RWPE2 (cell line): ENCODE measurements at regions not wholly inside any gene's neighbourhood (a gene's known extent, or its start where the extent isn't known, plus 50 kb on each side); places are given as distances from the start of the nearest gene placed in this dataset.

Source experiments
- ATAC-seq: fragments of 200-7000 bp; cut with Tn5 transposase; 3 replicates; pipeline ENCODE4 v1.9.1; 2021; ENCODE audit warnings: low read depth
- DNase-seq: peaks from one replicate; pipeline ENCODE4 v3.0.0-alpha.2; 2020; ENCODE audit warnings: low spot score
- H3K27ac ChIP-seq: fragments of 450-650 bp; 2 replicates; pipeline ENCODE4 v1.5.1; 2017; ENCODE audit warnings: mild to moderate bottlenecking; ENCODE audit not compliant: poor library complexity, severe bottlenecking
- H3K27me3 ChIP-seq: fragments of 250-450 bp; sonication (Bioruptor Pico); 2 replicates; pipeline ENCODE4 v1.5.1; 2021; ENCODE audit warnings: mild to moderate bottlenecking, moderate library complexity; ENCODE audit not compliant: insufficient read depth, poor library complexity, severe bottlenecking
- H3K36me3 ChIP-seq: fragments of 250-450 bp; sonication (Bioruptor Pico); 2 replicates; pipeline ENCODE4 v1.5.1; 2020; ENCODE audit warnings: low read depth, mild to moderate bottlenecking, moderate library complexity
- H3K4me1 ChIP-seq: fragments of 250-450 bp; sonication (Bioruptor Pico); 2 replicates; pipeline ENCODE4 v1.5.1; 2021; ENCODE audit warnings: mild to moderate bottlenecking, moderate library complexity; ENCODE audit not compliant: insufficient read depth, poor library complexity, severe bottlenecking
- H3K4me3 ChIP-seq: fragments of 250-450 bp; sonication (Bioruptor Pico); 2 replicates; pipeline ENCODE4 v1.5.1; 2021; ENCODE audit warnings: mild to moderate bottlenecking, moderate library complexity; ENCODE audit not compliant: severe bottlenecking
- H3K9me3 ChIP-seq: fragments of 250-450 bp; sonication (Bioruptor Pico); 2 replicates; pipeline ENCODE4 v1.5.1; 2021; ENCODE audit warnings: mild to moderate bottlenecking, moderate library complexity; ENCODE audit not compliant: severe bottlenecking
- TF ChIP-seq, protein P1 (sequence below): fragments of 450-650 bp; IDR thresholded peaks from one replicate; pipeline ENCODE4 v1.5.1; 2017; ENCODE audit warnings: mild to moderate bottlenecking, moderate library complexity; ENCODE audit not compliant: poor library complexity, severe bottlenecking

DNA sequence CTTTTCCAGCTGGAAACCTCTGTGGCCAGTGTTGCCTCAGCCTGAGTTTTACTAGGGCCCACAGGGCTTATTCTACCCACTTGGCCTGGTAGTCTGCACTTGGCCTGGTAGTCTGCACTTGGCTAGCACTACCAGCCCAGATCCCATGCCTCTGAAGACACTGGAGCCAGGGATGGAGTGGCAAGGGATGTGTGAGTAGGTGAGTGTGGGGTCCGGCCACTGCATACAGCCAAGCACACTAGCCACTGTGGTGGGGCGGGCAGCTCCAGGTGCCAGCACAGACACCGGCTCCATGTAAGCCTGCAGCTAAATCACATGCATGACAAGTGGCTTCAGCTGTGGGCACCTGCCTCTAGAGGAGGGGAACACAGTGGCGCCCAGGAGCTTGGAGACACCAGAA is 63.4 kb upstream of the NAV3 start:
- no peaks in the 10 kb centered on the region for H3K4me1 ChIP-seq
- no peak overlapping the region for H3K4me3 ChIP-seq
- TF ChIP-seq, protein P1, sequence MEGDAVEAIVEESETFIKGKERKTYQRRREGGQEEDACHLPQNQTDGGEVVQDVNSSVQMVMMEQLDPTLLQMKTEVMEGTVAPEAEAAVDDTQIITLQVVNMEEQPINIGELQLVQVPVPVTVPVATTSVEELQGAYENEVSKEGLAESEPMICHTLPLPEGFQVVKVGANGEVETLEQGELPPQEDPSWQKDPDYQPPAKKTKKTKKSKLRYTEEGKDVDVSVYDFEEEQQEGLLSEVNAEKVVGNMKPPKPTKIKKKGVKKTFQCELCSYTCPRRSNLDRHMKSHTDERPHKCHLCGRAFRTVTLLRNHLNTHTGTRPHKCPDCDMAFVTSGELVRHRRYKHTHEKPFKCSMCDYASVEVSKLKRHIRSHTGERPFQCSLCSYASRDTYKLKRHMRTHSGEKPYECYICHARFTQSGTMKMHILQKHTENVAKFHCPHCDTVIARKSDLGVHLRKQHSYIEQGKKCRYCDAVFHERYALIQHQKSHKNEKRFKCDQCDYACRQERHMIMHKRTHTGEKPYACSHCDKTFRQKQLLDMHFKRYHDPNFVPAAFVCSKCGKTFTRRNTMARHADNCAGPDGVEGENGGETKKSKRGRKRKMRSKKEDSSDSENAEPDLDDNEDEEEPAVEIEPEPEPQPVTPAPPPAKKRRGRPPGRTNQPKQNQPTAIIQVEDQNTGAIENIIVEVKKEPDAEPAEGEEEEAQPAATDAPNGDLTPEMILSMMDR = no peak

DNA sequence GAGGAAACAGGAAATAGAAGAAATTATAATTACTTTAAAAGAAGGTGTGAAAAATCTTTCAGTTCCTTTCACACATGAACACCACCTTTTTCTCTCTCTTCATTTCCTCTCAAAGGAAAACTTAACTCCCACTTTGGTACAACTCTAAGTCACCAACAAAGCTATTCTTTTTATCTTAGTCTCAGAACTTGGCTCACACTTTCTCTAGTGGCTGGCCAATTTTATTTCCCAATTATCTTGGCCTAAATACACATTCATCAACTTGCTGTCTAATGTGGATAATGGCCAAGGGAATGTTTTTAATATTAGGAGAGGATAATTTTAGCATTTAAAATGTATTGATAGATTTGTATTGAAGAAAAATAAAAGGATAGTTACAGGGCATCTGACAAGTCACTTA is 64.5 kb upstream of the NAV3 start:
- TF ChIP-seq, protein P1 = no peak
- no peaks in the 10 kb centered on the region for H3K27me3 ChIP-seq
- ATAC-seq = no peak
- no peak overlapping the region for H3K4me3 ChIP-seq
- no peaks in the 10 kb centered on the region for H3K36me3 ChIP-seq
- no peak for DNase-seq
- no peak overlapping the region for H3K27ac ChIP-seq
- no peaks in the 10 kb centered on the region for H3K4me1 ChIP-seq
- H3K9me3 ChIP-seq = no peaks in the 10 kb centered on the region

More for the DNA sequence above, 63.4 kb upstream of the NAV3 start:
- no peaks in the 10 kb centered on the region for H3K9me3 ChIP-seq
- H3K36me3 ChIP-seq = no peaks in the 10 kb centered on the region
- no peak for DNase-seq
- no peak for ATAC-seq
- H3K27ac ChIP-seq = no peak overlapping the region
- no peaks in the 10 kb centered on the region for H3K27me3 ChIP-seq

DNA sequence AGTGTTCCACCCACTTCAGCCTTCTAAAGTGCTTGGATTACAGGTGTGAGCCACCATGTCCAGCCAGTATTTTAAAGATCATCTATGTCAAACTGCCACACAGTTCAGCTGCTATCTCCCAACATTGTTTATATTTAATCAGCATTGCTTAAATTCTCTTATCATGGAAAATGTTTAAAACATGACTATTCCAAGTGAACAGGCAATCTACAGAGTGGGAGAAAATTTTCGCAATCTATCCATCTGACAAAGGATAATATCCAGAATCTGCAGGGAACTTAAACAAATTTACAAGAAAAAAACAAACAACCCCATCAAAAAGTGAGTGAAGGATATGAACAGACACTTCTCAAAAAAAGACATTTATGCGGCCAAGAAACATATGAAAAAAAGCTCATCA is 69.4 kb upstream of the NAV3 start:
- no peak overlapping the region for H3K27ac ChIP-seq
- no peak for ATAC-seq
- H3K4me1 ChIP-seq = no peaks in the 10 kb centered on the region
- no peak overlapping the region for H3K4me3 ChIP-seq
- TF ChIP-seq, protein P1 = no peak
- no peaks in the 10 kb centered on the region for H3K27me3 ChIP-seq
- DNase-seq = no peak
- no peaks in the 10 kb centered on the region for H3K36me3 ChIP-seq
- no peaks in the 10 kb centered on the region for H3K9me3 ChIP-seq

DNA sequence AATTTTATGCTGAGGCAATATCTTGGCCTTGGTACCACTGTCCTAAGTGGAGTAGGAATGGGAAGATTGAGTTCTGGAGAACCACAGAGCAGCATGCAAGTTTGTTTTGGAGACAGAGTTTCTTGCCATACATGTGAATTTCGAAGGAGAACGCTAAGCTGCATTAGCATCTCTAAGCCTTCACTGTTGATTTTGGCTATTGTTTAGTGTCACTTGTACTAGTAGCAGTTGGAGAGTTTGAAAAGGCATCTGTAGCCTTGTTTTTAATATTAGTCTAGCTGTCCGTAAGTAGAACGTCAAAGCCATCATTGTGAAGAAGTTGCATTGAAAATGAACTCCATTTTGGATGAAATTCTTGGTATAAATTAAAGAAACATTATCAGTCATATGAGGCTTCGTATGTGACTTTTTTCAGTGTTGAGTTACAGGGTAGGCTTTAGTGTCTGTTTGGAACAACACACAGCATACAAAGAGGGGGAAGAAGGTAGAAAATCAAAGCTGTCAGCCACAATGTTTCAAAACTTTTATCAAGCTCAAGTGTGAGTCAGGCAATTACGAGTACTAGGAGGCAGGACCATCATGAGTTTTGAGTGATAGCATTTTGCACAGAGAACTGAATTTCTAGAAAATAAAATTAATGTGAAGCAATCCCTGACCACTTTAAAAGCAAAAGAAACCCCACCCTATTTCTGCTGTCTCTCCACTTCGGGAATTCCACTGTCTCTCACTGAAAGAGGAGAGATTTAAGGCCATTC is 70.2 kb upstream of the NAV3 start:
- H3K4me3 ChIP-seq = no peak overlapping the region
- TF ChIP-seq, protein P1 = no peak
- H3K27me3 ChIP-seq = no peaks in the 10 kb centered on the region
- H3K9me3 ChIP-seq = no peaks in the 10 kb centered on the region
- DNase-seq (no peak), ATAC-seq (no peak)
- no peaks in the 10 kb centered on the region for H3K4me1 ChIP-seq
- no peak overlapping the region for H3K27ac ChIP-seq
- H3K36me3 ChIP-seq = no peaks in the 10 kb centered on the region

DNA sequence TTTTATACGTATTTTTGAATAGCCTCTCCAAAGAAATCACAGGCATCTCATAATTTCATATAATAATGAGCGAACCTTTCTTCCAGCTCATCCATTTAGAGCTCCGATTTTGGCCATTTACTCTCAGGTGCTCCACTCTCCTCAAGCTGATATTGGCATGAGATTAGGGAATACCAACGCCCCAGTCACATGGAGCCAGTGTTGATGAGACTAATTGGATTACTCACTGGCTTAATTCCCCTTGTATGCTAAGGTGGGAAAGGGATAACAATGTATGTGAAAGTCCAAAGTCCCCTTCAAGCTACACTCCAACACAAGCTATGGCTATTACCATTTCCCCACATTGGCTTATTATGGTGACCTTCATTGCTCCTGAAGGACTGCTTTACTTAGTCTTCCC is 76.6 kb upstream of the NAV3 start:
- no peak for ATAC-seq
- Histone ChIP-seq H3K4me3 (no peak overlapping the region), H3K36me3 (no peaks in the 10 kb centered on the region), H3K4me1 (no peaks in the 10 kb centered on the region), H3K9me3 (no peaks in the 10 kb centered on the region), H3K27me3 (peaks cover 29% of the 10 kb centered on the region), H3K27ac (no peak overlapping the region)
- TF ChIP-seq, protein P1 = no peak
- no peak for DNase-seq
